HUES48 (cell line): ENCODE measurements at regions not wholly inside any gene's neighbourhood (a gene's known extent, or its start where the extent isn't known, plus 50 kb on each side); places are given as distances from the start of the nearest gene placed in this dataset.
"Not testable (repeated sequence)": the region's sequence is repeated elsewhere in the genome, so short reads cannot be mapped to it uniquely, and the experiment has no call there.

ENCODE experiments used
- H3K27ac ChIP-seq: one replicate; pipeline ENCODE4 v1.7.0; 2013; ENCODE audit warnings: low read depth, low read length, inconsistent platforms
- H3K27me3 ChIP-seq: 2 replicates; pipeline ENCODE4 v1.6.1; 2013; ENCODE audit warnings: mild to moderate bottlenecking, low read length; ENCODE audit not compliant: control insufficient read depth, insufficient read depth
- H3K36me3 ChIP-seq: 2 replicates; pipeline ENCODE4 v1.6.1; 2013; ENCODE audit warnings: low read length; ENCODE audit not compliant: control insufficient read depth, insufficient read depth
- H3K4me1 ChIP-seq: 2 replicates; pipeline ENCODE4 v1.6.1; 2013; ENCODE audit warnings: mild to moderate bottlenecking, low read length; ENCODE audit not compliant: control insufficient read depth, insufficient read depth
- H3K4me3 ChIP-seq: 2 replicates; pipeline ENCODE4 v1.5.1; 2013; ENCODE audit warnings: mild to moderate bottlenecking, low read depth, low read length
- H3K9ac ChIP-seq: 2 replicates; pipeline ENCODE4 v1.6.1; 2013; ENCODE audit warnings: mild to moderate bottlenecking, low read depth, low read length, moderate library complexity
- H3K9me3 ChIP-seq: 2 replicates; pipeline ENCODE4 v1.6.1; 2013; ENCODE audit warnings: low read length; ENCODE audit not compliant: control insufficient read depth, insufficient read depth

GRCh38 chr3:75388486-75389124 is 275.5 kb upstream of the FRG2C start:
- H3K27ac ChIP-seq, H3K9me3 ChIP-seq, H3K4me3 ChIP-seq, H3K9ac ChIP-seq, H3K36me3 ChIP-seq, H3K27me3 ChIP-seq, H3K4me1 ChIP-seq: not testable (repeated sequence)

GRCh38 chr3:75393288-75393694 is 270.8 kb upstream of the FRG2C start:
- H3K27ac ChIP-seq, H3K36me3 ChIP-seq, H3K9me3 ChIP-seq: not testable (repeated sequence)

DNA sequence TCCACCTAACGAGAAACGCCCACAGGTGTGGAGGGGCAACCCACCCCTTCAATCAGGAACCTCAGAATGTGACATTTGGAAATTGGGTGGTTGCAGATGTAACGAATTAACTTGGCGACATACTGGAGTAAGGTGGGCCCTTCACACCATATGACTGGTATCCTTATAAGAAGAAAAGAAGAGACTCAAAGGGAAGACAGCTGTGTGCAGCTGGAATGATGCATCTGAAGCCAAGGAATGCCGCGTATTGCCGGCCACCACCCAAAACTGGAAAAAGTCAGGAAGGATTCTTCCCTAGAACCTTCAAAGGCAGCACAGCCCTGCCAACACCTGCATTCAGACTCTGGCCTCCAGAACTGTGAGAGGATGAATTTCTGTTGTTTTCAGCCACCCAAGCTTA is 270.0 kb upstream of the FRG2C start:
- not testable (repeated sequence) for H3K36me3 ChIP-seq, H3K27me3 ChIP-seq, H3K4me3 ChIP-seq, H3K4me1 ChIP-seq, H3K27ac ChIP-seq, H3K9ac ChIP-seq, H3K9me3 ChIP-seq

More at GRCh38 chr3:75393288-75393694, 270.8 kb upstream of the FRG2C start:
- not testable (repeated sequence) for H3K27me3 ChIP-seq, H3K4me1 ChIP-seq, H3K9ac ChIP-seq, H3K4me3 ChIP-seq

- H3K27me3 ChIP-seq, H3K9ac ChIP-seq, H3K4me1 ChIP-seq, H3K9me3 ChIP-seq, H3K27ac ChIP-seq, H3K4me3 ChIP-seq, H3K36me3 ChIP-seq: not testable (repeated sequence)
Measured at GRCh38 chr3:75394562-75395360, 269.4 kb upstream of the FRG2C start.

DNA sequence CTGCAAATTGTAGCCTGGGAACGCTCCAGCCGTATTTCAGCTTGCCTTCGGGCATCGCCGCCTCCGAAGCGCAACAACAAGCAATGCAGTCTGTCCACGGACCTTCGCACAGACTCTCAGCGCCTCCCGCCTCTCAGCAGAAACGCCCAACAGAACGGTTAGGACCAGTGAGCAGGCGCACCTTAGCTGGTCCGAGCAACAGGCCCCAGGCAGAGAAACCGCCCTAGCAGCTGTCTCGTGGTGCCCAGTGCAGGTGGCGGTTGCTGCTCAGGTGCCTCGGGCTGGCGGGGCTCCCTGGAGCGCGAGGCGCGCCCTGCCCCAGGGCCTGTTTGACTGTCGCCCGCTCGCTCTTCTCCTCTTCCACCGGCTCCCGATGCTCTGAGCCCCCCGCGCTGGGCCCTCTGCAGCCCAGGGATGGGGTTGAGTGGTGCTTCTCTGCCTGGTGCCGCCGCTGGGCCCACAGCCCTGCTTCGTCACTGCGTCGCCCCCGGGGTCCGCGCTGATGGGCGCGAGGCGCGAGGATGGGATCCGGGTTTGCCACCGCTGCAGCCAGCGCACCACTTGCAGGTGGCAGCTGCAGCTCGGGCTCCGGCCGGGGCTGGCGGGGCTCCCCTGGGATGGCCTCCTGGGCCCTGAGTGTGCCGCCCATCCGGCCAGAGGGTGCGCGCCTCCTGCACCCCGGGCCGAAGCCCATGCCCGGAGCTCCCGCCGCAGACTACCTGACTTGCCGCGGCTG is 268.4 kb upstream of the FRG2C start:
- no peak overlapping the region for H3K9ac ChIP-seq
- no peaks in the 10 kb centered on the region for H3K9me3 ChIP-seq
- H3K36me3 ChIP-seq = no peaks in the 10 kb centered on the region
- H3K4me1 ChIP-seq = peaks cover 6% of the 10 kb centered on the region; the same call in 1 of the 2 replicates
- H3K27ac ChIP-seq = no peak overlapping the region
- no peaks in the 10 kb centered on the region for H3K27me3 ChIP-seq
- H3K4me3 ChIP-seq = no peak overlapping the region

DNA sequence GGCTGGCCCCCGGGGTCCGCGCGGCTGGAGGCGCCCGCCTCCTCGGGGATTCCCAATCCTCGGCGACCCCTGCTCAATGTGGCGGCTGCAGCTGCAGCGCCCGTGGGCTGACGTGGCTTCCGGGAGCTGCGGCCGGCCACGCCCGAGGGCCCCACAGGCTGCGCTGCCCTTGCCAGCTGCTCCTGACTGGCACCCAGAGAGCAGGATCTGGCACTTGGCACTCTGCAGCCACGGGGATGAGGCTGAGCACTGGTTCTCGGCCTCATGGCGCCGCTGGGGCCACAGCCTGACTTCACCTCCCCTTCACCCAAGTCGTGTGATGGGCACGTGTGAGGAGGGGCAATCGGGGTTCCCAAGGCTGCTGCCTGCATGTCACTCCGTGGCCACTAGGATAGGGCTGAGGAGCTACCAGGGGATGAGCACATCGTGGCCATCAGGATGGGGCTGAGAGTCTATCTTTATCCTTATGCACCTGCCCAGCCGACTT is 267.8 kb upstream of the FRG2C start:
- H3K4me1 ChIP-seq = peaks cover 6% of the 10 kb centered on the region; the same call in 1 of the 2 replicates
- no peaks in the 10 kb centered on the region for H3K36me3 ChIP-seq
- H3K27me3 ChIP-seq = no peaks in the 10 kb centered on the region
- H3K9ac ChIP-seq = no peak overlapping the region
- no peaks in the 10 kb centered on the region for H3K9me3 ChIP-seq
- H3K4me3 ChIP-seq = no peak overlapping the region
- H3K27ac ChIP-seq = no peak overlapping the region

DNA sequence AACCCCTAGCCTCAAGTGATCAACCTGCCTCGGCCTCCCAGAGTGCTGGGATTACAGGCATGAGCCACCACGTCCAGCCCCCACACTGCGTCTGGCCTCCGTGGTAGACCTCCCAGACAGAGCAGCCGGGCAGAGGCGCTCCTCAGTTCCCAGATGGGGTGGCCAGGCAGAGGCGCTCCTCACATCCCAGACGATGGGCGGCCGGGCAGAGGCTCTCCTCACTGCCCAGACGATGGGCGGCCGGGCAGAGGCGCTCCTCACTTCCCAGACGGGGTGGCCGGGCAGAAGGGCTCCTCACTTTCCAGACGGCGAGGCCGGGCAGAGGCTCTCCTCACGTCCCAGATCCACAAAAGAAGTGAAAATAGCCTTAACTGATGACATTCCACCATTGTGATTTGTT is 266.6 kb upstream of the FRG2C start:
- not testable (repeated sequence) for H3K4me3 ChIP-seq, H3K36me3 ChIP-seq, H3K9me3 ChIP-seq, H3K9ac ChIP-seq, H3K4me1 ChIP-seq, H3K27ac ChIP-seq, H3K27me3 ChIP-seq

- not testable (repeated sequence) for H3K9ac ChIP-seq
Measured at GRCh38 chr3:75422101-75422945, 241.8 kb upstream of the FRG2C start.

GRCh38 chr3:75425379-75425778 is 238.7 kb upstream of the FRG2C start:
- H3K9ac ChIP-seq, H3K36me3 ChIP-seq, H3K9me3 ChIP-seq, H3K4me3 ChIP-seq, H3K27ac ChIP-seq, H3K27me3 ChIP-seq, H3K4me1 ChIP-seq: not testable (repeated sequence)

More at GRCh38 chr3:75422101-75422945, 241.8 kb upstream of the FRG2C start:
- H3K27ac ChIP-seq, H3K27me3 ChIP-seq, H3K4me3 ChIP-seq, H3K9me3 ChIP-seq, H3K4me1 ChIP-seq, H3K36me3 ChIP-seq: not testable (repeated sequence)

GRCh38 chr3:75427486-75427885 is 236.6 kb upstream of the FRG2C start:
- H3K36me3 ChIP-seq = peaks cover 11% of the 10 kb centered on the region; the same call in 1 of the 2 replicates
- H3K9ac ChIP-seq, H3K4me1 ChIP-seq: not testable (repeated sequence)

More at GRCh38 chr3:75427486-75427885, 236.6 kb upstream of the FRG2C start:
- H3K27ac ChIP-seq, H3K27me3 ChIP-seq, H3K4me3 ChIP-seq, H3K9me3 ChIP-seq: not testable (repeated sequence)
